ENCODE measurements at regions not wholly inside any gene's neighbourhood (a gene's known extent, or its start where the extent isn't known, plus 50 kb on each side); places are given as distances from the start of the nearest gene placed in this dataset.

GRCh38 chr10:117457932-117458331 is 82.7 kb upstream of the PDZD8 start:
- in situ Hi-C loops (cut with MboI) (no loop called here), intact Hi-C loops (cut with micrococcal nuclease; ENCODE audit: unreplicated experiment) (no loop called here)
- Histone ChIP-seq H4K20me1 (ENCODE audit: control insufficient read depth, insufficient read depth) (no peaks in the 10 kb centered on the region), H3K27me3 (replicated peaks in 1 of 2; ENCODE audit: control insufficient read depth in 2 of 2, insufficient read depth in 2 of 2, low read length in 1 of 2) (no peaks in the 10 kb centered on the region), H3K27ac (ENCODE audit: control insufficient read depth, insufficient read depth) (no peak overlapping the region), H3K36me3 (ENCODE audit: control insufficient read depth in 2 of 2, insufficient read depth in 2 of 2, low read length in 1 of 2) (no peaks in the 10 kb centered on the region), H3K9me3 (replicated peaks; ENCODE audit: control insufficient read depth, insufficient read depth, low read length) (no peaks in the 10 kb centered on the region; the same call in 2 of the 3 replicates), H2AFZ (ENCODE audit: control insufficient read depth, low read depth, low read length) (no peak overlapping the region), H3K4me3 (no peak overlapping the region), H3K4me2 (ENCODE audit: control insufficient read depth, insufficient read depth) (no peak overlapping the region), H3K4me1 (ENCODE audit: control insufficient read depth, insufficient read depth, low read length) (no peaks in the 10 kb centered on the region), H3K9ac (ENCODE audit: control insufficient read depth, insufficient read depth, low read length) (no peak overlapping the region), H3K79me2 (ENCODE audit: control insufficient read depth, insufficient read depth, low read length) (no peaks in the 10 kb centered on the region)
- ChIA-PET SMC1A (ENCODE audit: uncharacterized antibody, unreplicated experiment) (interaction anchor here (1.5 to 2.4 kb wide), 4 partner anchors 11 to 22 kb away, joined by 4 to 7 read pairs (median 6); no protein-coding TSS in a partner anchor), RAD21 (ENCODE audit: unreplicated experiment) (interaction anchor here (1.4 to 2.9 kb wide), 2 partner anchors 15 to 22 kb away, joined by 3 to 7 read pairs; no protein-coding TSS in a partner anchor), CTCF (interaction anchor here (0.6 to 3.3 kb wide), 6 partner anchors 8 to 20 kb away, joined by 3 to 17 read pairs (median 3); no protein-coding TSS in a partner anchor), POLR2A (no interaction called here)
- ATAC-seq (no peak), FAIRE-seq (no peak), DNase-seq (ENCODE audit: low read depth, low spot score) (no peak)
- no peak for TF ChIP-seq BHLHE40 (IDR thresholded peaks at IDR 0.05; ENCODE audit: borderline replicate concordance in 1 of 2, low read depth in 2 of 2, low read length in 1 of 2)
- no TSS peak for BruUV-seq (replicated peaks)
- WGBS (ENCODE audit: insufficient coverage, insufficient replicate concordance, low lambda C conversion rate, missing lambda C conversion rate), result 15% methylated on average over 6 of the region's 8 CpGs

GRCh38 chr10:117457071-117457810 is 82.0 kb upstream of the PDZD8 start:
- FAIRE-seq, result no peak
- Histone ChIP-seq H3K9ac (ENCODE audit: control insufficient read depth, insufficient read depth, low read length) (no peak overlapping the region), H3K4me2 (ENCODE audit: control insufficient read depth, insufficient read depth) (no peak overlapping the region), H3K79me2 (ENCODE audit: control insufficient read depth, insufficient read depth, low read length) (no peaks in the 10 kb centered on the region), H3K4me3 (no peak overlapping the region), H4K20me1 (ENCODE audit: control insufficient read depth, insufficient read depth) (no peaks in the 10 kb centered on the region), H3K4me1 (ENCODE audit: control insufficient read depth, insufficient read depth, low read length) (no peaks in the 10 kb centered on the region), H3K9me3 (replicated peaks; ENCODE audit: control insufficient read depth, insufficient read depth, low read length) (no peaks in the 10 kb centered on the region; the same call in 2 of the 3 replicates), H3K27me3 (replicated peaks in 1 of 2; ENCODE audit: control insufficient read depth in 2 of 2, insufficient read depth in 2 of 2, low read length in 1 of 2) (no peaks in the 10 kb centered on the region), H2AFZ (ENCODE audit: control insufficient read depth, low read depth, low read length) (no peak overlapping the region), H3K27ac (ENCODE audit: control insufficient read depth, insufficient read depth) (no peak overlapping the region), H3K36me3 (ENCODE audit: control insufficient read depth in 2 of 2, insufficient read depth in 2 of 2, low read length in 1 of 2) (no peaks in the 10 kb centered on the region)
- ATAC-seq, result peak; percentile 66
- 5% methylated on average over 11 of the region's 11 CpGs for WGBS (ENCODE audit: insufficient coverage, insufficient replicate concordance, low lambda C conversion rate, missing lambda C conversion rate)
- ChIA-PET CTCF (interaction anchor here (0.7 to 3.3 kb wide), 6 partner anchors 10 to 783 kb away, joined by 3 to 17 read pairs (median 3); no protein-coding TSS in a partner anchor), RAD21 (ENCODE audit: unreplicated experiment) (interaction anchor here (1.4 to 2.9 kb wide), 2 partner anchors 15 to 23 kb away, joined by 3 to 7 read pairs; no protein-coding TSS in a partner anchor), SMC1A (ENCODE audit: uncharacterized antibody, unreplicated experiment) (interaction anchor here (1.5 to 2.4 kb wide), 4 partner anchors 10 to 23 kb away, joined by 4 to 7 read pairs (median 6); no protein-coding TSS in a partner anchor), POLR2A (interaction anchor here (0.6 kb wide), 2 partner anchors 90 to 1082 kb away, joined by 3 read pairs; no protein-coding TSS in a partner anchor)
- DNase-seq (ENCODE audit: low read depth, low spot score), result no peak
- intact Hi-C loops (cut with micrococcal nuclease; ENCODE audit: unreplicated experiment) (no loop called here), in situ Hi-C loops (cut with MboI) (no loop called here)
- no TSS peak for BruUV-seq (replicated peaks)
- TF ChIP-seq RAD21 (IDR thresholded peaks at IDR 0.05; ENCODE audit: insufficient read depth, low read depth, low read length) (no peak), SREBF2 (IDR thresholded peaks at IDR 0.05; ENCODE audit: low read length) (no peak), HDGF (IDR thresholded peaks at IDR 0.05) (no peak), ZNF24 (IDR thresholded peaks at IDR 0.05) (no peak), PML (IDR thresholded peaks at IDR 0.05; ENCODE audit: low read length) (no peak), FOXM1 (IDR thresholded peaks at IDR 0.05; ENCODE audit: low read depth, low read length) (no peak), KDM1A (IDR thresholded peaks at IDR 0.05; ENCODE audit: borderline replicate concordance) (no peak), BCLAF1 (IDR thresholded peaks at IDR 0.05) (no peak), EP300 (IDR thresholded peaks at IDR 0.05; ENCODE audit: borderline replicate concordance in 1 of 2, control insufficient read depth in 1 of 2, low read depth in 2 of 2, low read length in 2 of 2) (no peak), RCOR1 (conservative IDR thresholded peaks at IDR 0.05; ENCODE audit: low read depth, low read length) (no peak), ZNF384 (IDR thresholded peaks at IDR 0.05; ENCODE audit: borderline replicate concordance, low read depth, low read length) (no peak), SIN3A (IDR thresholded peaks at IDR 0.05; ENCODE audit: low read depth, low read length) (no peak), CHD2 (IDR thresholded peaks at IDR 0.05; ENCODE audit: borderline replicate concordance, low read depth, low read length) (no peak)
